Skeletal muscle cell (primary cell): ENCODE measurements at regions not wholly inside any gene's neighbourhood (a gene's known extent, or its start where the extent isn't known, plus 50 kb on each side); places are given as distances from the start of the nearest gene placed in this dataset.
"Not testable (repeated sequence)": the region's sequence is repeated elsewhere in the genome, so short reads cannot be mapped to it uniquely, and the experiment has no call there.

Source experiments
- DNase-seq: peaks from one replicate; pipeline ENCODE4 v3.0.0-alpha.2; 2010; ENCODE audit warnings: low read depth
- H3K4me3 ChIP-seq: 2 replicates; pipeline ENCODE4 v1.5.1; 2011; ENCODE audit warnings: low read depth, mild to moderate bottlenecking, control low read depth, low read length, moderate library complexity

GRCh38 chr4:18213576-18214198 is 192.1 kb upstream of the LCORL start:
- no peak for DNase-seq
- H3K4me3 ChIP-seq, result no peak overlapping the region

GRCh38 chr4:18209448-18209847 is 187.9 kb upstream of the LCORL start:
- DNase-seq, result no peak
- no peak overlapping the region for H3K4me3 ChIP-seq

DNA sequence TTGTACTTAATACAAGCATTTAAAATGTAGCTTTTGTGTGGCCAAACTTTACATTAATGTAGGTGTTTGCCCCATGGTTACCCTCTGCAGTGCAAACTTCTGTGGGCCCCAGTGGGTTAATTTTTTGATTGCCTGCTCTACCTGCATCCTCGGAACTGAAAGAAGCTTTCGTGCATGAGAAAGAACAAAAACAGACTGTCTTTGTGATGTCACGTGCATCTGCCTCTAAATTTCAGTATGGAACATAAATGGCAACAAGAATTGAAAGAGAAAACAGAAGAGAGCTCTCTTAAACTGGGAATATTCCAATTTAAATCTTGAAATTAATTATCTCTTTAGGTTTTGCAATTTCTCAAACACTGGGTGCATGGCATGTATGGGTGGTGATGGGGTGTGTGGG is 182.4 kb upstream of the LCORL start:
- DNase-seq, result no peak
- H3K4me3 ChIP-seq, result no peak overlapping the region

GRCh38 chr4:18202486-18202885 is 180.9 kb upstream of the LCORL start:
- DNase-seq, result no peak
- no peak overlapping the region for H3K4me3 ChIP-seq

DNA sequence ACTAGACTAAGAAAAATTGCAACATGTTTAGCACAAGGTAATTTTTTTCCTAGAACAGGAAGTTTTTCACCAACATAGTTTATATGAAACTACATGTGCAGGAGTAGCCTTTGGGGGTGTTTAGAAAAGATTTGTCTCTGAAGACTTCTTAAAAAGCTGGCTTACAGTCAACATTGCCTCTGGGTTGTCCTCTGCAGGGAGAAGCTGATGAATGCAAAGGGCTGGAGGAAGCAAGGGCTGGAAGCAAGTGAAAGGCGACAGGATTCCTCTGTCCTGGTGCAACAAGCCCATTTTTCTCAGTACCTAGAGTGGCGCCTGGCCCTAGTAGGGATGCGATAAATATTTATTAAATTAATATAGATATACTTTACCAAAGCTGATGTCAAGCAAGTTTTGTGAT is 180.3 kb upstream of the LCORL start:
- DNase-seq, result no peak
- H3K4me3 ChIP-seq, result no peak overlapping the region

DNA sequence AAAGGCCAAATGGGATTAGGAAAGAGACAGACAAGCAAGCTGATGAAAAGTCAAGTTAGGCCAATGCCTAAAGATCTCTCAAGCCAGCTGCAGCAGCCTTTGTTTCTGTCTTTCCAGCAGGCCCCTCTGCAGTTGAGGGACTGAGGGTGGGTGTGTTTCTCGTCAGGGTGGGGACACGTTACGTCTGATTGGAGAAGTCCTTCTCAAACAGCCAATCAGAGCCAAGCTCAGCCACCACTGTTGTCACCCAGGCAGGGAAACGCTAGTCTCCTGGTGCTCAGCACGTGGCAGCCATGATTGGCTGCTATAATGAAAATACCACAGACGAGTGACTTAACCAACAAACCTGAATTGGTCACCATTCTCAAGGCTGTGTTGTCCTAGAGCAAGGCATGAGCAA is 177.1 kb upstream of the LCORL start:
- DNase-seq, result no peak
- H3K4me3 ChIP-seq, result no peak overlapping the region

DNA sequence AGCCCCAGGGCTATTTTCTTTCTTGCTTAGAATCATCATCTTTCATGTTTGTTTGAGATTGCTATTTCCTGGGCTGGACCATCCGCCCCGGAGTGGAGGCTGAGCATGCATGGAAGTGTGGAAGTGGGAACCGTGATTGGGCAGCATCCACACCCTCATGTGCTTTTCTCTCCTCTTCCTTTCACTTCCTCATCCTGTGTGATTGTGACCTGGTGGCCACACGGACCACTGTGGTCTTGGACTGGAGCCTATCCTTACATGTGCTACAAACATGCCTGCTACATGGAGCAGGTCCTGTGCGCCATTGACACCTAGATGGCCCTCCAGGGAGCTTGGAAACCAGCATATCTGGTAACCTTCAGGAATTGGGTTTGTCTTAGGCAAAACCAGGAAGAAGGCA is 175.9 kb upstream of the LCORL start:
- no peak overlapping the region for H3K4me3 ChIP-seq
- no peak for DNase-seq

DNA sequence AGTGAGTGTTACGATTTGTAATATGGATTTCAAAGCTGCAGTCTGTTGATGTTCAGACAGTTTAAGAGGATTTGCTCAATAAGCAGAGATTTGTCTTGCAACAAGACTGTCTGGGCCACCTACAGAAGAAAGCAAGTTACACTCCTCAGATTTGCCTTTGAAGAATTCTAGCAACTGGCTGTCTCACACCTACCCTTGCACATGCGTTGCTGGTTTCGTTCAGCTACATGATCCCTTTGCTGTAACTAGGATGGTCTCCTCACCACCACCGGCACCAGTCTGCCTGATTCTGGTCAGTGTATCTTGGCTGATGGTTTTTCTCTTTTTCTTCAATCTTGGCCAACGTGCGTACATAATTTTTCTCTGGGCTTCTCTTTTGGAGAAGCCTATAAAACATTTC is 172.7 kb upstream of the LCORL start:
- H3K4me3 ChIP-seq, result no peak overlapping the region
- no peak for DNase-seq

- DNase-seq, result no peak
- no peak overlapping the region for H3K4me3 ChIP-seq
These were observed 171.3 kb upstream of the LCORL start for GRCh38 chr4:18192901-18193300.

DNA sequence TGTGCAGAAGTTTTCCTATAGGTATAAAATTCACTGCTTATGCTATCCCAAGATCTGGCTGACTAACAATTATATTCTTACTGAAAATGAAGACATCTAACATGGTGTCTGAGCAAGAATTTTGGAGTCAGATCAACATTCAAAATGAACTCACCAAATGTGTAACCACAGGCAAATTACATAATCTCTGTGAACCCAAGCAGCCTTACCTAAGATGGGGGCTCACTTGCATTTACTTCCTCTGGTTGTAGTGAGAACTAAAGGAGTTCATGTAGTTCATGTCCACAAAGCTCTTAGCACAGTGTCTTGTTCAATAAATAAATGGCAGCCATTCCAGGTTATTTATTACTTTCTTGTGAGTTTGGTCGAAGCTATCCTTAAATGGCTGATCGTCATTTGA is 163.9 kb upstream of the LCORL start:
- H3K4me3 ChIP-seq, result no peak overlapping the region
- DNase-seq, result no peak

DNA sequence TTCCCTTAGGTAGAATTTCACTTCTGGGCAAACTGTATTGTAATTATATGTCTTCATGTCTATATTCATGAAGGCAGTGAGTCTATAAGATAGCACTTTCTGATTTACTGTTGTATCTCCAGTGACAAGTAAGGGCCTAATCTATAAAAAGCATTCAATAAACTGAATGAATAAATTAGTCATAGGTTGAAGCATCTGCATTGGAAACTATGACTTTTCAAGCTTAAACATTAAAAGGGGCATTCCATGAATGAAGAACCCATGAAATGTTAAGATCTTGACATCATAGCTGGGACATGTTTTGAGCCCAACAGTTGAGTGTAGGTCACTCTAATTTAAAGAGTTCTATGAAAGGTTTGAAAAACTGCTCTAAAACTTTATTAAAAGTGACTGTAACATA is 159.3 kb upstream of the LCORL start:
- DNase-seq, result no peak
- H3K4me3 ChIP-seq, result no peak overlapping the region

DNA sequence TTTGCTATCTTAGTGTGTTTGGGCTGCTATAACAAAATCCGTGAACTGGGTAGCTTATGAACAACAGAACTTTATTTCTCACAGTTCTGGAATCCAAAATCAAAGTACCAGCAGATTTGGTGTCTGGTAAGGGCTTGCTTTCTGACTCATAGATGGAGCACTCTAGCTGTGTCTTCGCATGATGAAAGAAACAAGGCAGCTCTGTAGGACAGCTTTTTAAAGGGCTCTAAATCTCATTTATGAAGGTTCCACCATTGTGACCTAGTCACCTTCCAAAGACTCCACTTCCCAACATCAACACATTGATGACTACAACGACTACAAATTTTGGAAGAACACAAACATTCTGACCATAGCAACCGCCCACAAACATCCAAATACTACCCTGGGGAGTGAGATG is 158.6 kb upstream of the LCORL start:
- H3K4me3 ChIP-seq, result no peak overlapping the region
- no peak for DNase-seq

DNA sequence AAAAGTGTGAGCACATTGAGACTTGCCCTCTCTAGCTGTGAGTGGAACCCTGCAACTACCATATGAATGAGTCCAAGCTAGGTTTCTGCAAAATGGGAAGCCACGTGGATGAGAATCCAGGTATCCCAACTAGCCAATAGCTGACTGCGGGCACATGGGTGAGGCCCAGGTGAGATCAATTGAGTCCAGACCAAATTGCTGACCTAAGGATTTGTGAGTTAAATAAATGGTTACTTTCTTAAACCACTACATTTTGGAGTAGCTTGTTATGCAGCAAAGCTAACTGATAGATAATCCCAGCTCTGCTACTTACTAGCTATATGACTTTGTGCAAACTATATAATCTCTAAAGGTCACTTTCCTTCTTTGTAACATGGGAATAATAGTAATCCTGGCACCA is 150.3 kb upstream of the LCORL start:
- no peak overlapping the region for H3K4me3 ChIP-seq
- no peak for DNase-seq

GRCh38 chr4:18167831-18168230 is 146.3 kb upstream of the LCORL start:
- no peak overlapping the region for H3K4me3 ChIP-seq
- DNase-seq, result no peak

DNA sequence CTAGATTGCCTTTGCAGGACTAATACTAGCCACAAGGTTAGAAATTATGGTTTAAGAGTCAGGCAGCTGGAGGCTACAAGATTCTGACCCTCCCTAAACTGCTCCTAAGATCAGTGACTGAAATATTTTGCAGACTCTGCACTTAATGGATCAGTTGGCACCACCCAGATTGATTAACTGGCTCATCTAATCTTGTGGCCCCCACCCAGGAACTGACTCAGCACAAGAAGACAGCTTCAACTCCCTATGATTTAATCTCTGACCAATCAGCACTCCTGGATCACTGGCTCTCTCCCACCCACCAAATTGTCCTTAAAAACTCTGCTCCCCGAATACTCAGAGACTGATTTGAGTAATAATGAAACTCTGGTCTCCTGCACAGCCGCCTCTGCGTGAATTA is 145.4 kb upstream of the LCORL start:
- DNase-seq, result no peak
- H3K4me3 ChIP-seq, result no peak overlapping the region

DNA sequence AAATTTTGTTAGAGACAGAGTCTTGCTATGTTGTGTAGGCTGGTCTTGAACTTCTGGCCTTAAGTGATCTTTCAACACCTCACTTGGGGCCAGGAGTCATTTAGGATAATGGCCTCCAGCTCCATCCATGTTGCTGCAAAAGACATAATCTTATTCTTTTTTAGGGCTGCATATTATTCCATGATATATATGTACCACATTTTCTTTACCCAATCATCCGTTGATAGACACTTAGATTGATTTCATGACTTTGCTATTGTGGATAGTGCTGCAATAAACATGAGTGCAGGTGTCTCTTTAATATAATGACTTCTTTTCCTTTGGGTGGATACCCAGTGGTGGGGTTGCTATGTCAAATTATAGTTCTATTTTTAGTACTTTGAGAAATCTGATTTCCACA is 140.9 kb upstream of the LCORL start:
- DNase-seq, result no peak
- no peak overlapping the region for H3K4me3 ChIP-seq

DNA sequence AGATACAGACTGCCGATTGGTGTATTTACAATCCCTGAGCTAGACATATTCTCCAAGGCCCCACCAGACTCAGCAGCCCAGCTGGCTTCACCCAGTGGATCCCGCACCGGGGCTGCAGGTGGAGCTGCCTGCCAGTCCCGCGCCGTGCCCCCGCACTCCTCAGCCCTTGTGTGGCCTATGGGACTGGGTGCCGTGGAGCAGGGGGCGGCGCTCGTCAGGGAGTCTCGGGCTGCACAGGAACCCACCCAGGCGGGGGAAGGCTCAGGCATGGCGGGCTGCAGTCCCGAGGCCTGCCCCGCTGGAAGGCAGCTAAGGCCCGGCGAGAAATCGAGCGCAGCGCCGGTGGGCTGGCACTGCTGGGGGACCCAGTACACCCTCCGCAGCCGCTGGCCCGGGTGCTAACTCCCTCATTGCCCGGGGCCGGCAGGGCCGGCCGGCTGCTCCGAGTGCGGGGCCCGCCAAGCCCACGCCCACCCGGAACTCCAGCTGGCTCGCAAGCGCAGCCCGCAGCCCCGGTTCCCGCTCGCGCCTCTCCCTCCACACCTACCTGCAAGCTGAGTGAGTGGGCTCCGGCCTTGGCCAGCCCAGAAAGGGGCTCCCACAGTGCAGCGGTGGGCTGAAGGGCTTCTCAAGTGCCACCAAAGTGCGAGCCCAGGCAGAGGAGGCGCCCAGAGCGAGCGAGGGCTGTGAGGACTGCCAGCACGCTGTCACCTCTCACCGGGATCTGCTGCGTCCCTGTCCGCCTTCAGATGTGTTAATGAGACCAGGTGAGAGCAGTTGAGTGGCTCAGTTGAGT is 137.8 kb upstream of the LCORL start:
- not testable (repeated sequence) for DNase-seq, H3K4me3 ChIP-seq

- no peak overlapping the region for H3K4me3 ChIP-seq
- no peak for DNase-seq
These were observed 133.8 kb upstream of the LCORL start for GRCh38 chr4:18155067-18156041.

GRCh38 chr4:18138076-18138665 is 116.6 kb upstream of the LCORL start:
- H3K4me3 ChIP-seq, result no peak overlapping the region
- no peak for DNase-seq

DNA sequence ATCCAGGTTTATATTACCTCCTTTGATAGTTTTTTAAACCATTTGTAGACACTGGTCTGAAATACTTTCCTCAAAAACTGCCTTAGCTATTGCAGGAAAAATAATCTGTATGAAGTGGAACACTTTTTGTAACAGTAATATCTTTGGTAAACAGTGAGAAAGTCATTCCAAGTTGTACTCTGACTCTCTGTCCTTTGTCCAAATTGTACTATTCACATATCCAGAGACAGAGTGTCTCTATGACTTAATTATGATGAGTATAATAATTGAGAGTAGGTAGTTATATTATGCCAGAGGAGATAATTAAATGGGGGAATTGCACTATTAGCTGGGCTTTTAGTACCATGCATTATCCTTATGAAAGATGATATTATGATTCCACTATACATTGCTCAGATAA is 112.6 kb upstream of the LCORL start:
- no peak for DNase-seq
- no peak overlapping the region for H3K4me3 ChIP-seq
